ENCODE measurements at regions not wholly inside any gene's neighbourhood (a gene's known extent, or its start where the extent isn't known, plus 50 kb on each side); places are given as distances from the start of the nearest gene placed in this dataset.

GRCh38 chr1:184329245-184329953 lies 57.4 kb upstream of the C1orf21 start:
- no peak for DNase-seq

GRCh38 chr1:184329962-184330868 lies 56.6 kb upstream of the C1orf21 start:
- DNase-seq, result no peak

- no peak for DNase-seq
Measured at GRCh38 chr1:184330875-184331274, 56.0 kb upstream of the C1orf21 start.
